Endometrial microvascular endothelial cells (primary cell): ENCODE measurements at regions not wholly inside any gene's neighbourhood (a gene's known extent, or its start where the extent isn't known, plus 50 kb on each side); places are given as distances from the start of the nearest gene placed in this dataset.

Source experiments
- in situ Hi-C: cut with HindIII; loops from 2 replicates; pipeline ENCODE4 v1.10.0; 2017; ENCODE audit warnings: low sequenced_read_pairs, low pct_unique_long_range_greater_than_20kb; ENCODE audit errors: inconsistent ontology term

DNA sequence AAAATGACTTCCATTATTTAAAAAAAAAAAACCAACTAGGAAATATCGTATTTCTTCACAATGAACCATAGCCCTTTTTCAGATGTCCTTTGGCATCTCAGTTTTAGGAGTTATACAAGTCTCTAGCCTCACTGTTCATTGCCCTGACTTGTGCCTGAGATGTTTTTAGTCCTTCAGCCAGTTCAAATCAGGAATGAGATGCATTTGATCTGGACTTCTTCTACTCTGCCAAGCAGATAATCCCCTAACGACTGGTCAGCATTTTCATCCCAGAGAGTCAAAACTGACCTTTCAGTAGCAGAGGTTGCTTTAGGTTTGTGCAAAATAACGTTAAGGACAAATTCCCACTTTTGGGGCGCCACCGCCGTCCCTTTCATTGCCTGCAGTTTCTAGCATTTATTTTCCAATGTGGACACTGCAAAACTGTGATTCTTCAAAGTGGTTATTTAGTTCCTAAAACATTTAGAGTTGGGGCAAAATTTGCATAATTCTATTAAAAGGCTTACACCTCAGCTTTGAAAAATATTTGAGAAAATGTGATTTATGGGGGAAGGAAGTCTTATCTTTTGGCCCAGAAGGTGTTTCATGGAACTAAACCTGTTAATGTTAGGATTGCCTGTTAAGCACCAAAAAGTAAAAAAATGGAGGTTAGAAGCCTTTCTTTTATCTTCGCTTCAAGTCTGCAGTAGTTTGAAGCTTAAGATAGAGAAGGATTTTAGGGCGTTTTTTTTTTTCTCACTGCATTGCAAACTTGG is 152.0 kb upstream of the SGK1 start:
- in situ Hi-C loops: no loop called here

DNA sequence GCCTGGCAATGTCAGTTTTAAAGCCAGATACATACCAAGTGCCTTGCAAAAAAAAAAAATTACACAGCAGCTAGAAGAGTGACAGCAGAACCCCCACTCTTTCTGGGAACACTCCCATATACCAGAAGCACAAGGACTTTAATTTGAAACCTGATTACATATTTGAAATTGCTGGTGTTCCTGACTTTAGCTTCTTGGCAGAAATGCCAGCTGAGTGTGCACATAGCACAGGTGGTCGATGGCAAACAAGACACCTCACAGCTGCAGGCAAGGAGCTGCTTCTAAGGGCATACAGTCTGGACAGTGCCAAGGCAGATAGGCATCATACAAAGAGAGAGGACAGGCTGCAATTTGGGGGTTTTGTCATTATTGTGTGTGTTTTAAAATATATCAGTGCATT is 150.7 kb upstream of the SGK1 start:
- in situ Hi-C loops: no loop called here

DNA sequence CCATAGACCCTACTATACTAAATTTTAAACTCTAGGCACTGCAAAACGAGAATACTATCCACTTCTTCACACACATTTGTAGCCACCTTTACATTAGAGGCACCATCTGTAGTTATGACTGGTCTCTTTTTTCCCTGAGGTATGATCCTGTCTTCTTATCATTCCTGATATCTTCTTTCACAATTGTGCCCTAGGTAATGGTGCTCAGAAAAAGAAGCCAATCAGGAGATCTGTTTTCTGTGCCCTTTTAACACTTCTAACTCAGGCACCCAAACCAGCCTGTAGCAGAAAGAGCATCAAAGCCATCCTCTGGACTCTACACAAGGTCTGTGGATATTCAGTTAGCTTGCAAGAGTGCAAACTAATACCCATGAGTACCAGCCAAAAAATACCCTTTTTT is 149.7 kb upstream of the SGK1 start:
- in situ Hi-C loops: no loop called here

DNA sequence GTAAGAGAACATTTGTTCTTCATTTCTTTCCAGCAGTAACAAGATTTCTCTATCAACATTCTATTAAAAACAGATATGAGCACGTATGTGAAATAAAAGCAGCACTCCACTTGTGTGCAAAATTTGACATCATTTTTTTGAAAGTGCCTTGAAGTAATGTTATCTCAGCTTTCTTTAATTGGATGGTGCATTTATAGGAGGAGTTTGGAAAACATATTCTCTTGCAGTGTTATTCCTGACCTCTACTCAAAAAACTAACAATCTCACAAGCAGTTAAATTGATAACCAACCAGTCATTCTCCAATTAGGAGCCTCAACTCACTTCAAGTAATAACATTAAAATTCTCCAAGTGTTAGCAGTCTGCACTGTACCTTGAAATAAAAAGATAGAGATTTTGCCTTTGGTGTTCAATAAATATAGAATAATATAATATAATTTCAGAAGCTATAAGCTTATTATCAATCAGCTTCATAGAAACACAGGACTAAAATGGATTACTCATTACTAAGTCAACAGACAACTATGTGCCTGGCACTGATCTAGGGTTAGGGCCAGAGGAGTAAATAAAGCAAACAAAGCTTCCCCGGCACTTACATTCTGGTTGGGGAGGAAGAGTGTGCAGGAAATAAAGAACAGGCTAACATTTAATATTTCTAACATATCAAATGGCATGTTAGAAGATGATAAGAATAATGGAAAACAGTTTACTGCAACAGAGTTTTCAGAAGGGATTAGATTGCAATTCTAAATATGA is 149.0 kb upstream of the SGK1 start:
- in situ Hi-C loops: no loop called here

DNA sequence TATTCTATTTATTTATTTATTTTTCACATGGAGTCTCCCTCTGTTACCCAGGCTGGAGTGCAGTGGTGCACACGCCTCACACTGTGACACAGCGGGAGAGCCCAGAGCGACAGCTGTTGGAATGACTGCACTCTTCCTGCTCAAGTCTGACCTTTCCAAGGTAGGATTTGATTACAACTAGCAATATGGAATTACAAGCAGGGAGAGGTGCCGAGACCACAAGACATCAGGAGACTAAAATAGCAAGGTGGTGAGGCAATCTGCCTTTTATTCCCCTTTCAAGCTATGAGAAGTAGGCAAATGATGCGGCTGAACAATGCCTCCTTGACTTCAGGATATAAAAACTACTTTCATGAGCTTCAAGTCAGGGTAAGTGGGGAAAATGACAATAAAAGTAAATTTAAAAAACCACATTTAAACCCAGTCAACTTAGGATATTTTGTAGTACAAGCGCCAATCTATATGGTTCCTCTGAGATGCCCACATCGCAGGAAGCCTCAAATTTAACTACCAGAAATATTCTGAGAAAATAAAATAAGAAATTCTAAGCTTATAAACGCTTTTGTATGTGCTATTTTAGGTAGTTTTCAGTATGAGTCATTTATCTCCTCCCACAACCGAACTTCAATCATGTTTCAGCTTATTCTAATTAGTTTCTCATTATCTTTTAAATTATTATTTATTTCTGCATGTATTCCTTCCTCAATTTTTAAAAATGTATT is 146.9 kb upstream of the SGK1 start:
- in situ Hi-C loops: no loop called here

DNA sequence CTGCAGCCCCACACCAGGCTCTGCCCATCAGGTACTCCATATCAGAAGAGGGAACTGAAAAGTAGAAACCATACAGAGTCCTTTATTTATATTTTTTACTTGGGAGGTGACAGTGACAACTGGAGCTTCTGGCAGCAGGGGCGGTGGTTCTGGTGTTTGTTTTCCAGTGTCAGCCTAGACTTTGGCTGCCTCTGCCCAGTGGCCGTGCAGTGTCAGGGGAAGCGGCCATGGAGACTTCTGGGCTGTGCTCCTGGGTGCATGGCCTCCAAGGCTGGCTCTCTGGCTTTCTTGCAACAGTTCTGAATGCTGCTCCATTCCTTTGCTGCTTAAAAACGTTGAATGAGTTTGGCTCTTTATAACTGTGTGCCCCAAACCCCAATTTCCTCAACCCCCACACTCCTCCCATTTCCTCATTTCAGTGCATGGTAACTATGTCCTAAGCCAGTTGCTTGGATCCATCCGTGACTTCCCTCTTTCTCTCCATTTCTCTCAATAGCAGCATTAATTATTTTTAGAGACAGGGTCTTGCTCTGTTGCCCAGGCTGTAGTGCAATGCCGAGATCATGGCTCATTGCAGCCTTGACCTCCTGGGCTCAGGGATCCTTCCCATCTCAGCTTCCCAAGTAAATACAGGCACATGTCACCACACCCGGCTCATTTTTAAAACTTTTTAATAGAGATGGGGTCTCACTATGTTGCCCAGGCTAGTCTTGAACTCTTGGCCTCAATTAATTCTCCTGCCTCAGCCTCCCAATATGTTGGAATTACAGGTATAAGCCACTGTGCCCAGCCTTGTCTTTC is 141.1 kb upstream of the SGK1 start:
- in situ Hi-C loops: no loop called here

DNA sequence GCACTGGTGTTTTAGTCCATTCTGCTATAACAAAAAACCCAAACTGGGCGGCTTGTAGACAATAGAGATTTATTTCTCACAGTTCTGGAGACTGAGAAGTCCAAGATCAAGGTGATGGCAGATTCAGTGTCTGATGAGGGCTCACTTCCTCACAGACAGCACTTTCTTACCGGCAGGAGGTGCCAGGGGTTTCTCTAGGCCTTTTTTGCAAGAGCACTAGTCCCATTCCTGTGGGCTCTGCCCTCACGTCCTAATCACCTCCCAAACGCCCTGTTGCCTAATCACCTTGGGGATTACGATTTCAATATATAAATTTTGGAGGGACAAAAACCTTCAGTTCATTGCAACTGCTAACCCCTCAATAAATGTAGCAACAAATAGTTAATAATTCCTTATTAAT is 140.0 kb upstream of the SGK1 start:
- in situ Hi-C loops: no loop called here

DNA sequence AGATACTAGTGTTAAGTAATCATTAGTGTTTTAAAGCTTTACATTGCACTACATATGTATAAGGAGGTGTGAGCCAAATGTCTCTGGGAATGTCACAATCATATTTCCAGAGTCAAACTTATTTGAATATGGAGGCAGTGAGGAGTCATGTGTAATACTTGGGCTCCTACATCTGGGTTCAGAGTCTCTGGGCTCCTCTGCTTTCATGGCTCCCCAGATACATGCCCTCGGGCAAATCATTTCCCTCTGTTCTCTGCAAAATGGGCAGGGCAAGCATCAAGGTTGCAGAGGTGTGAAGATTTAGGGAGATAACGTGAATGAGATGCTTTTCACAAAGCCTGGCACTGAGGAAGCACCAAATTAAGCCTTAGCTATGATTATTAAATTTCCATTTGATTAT is 138.3 kb upstream of the SGK1 start:
- in situ Hi-C loops: no loop called here

DNA sequence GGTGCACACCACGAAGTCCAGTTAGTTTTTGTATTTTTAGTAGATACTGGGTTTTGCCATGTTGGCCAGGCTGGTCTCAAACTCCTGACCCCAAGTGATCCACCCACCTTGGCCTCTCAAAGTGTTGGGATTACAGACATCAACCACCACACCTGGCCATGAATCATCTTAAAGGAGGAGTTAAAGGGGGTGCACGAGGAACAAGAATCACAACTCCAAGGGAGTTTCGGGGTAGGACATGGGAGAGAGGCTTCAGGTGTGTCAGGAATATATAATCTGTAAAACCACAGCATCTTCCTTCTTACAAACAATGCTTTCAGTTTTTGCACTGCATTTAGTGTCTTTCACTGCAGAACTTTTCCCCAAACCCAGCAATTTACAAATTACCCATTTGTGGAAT is 137.4 kb upstream of the SGK1 start:
- in situ Hi-C loops: no loop called here

DNA sequence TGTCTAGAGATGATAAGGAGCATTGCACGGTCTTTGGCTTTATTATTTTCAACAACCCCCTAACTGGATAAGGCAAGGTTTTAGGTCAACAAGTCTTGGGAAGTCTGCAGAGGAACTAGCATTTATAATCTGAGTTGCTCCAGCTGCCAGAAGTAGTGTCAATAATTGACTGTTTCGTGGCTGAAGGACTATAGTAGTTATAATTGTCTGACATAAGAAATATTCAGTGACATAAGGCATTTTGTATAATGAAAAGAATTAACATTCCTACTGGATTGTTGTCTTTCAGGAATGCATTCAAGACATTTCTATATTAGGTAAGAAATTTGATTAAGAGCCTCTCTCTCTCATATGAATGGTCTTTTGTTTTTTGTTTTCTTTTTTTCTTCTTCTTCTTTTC is 136.9 kb upstream of the SGK1 start:
- in situ Hi-C loops: no loop called here

DNA sequence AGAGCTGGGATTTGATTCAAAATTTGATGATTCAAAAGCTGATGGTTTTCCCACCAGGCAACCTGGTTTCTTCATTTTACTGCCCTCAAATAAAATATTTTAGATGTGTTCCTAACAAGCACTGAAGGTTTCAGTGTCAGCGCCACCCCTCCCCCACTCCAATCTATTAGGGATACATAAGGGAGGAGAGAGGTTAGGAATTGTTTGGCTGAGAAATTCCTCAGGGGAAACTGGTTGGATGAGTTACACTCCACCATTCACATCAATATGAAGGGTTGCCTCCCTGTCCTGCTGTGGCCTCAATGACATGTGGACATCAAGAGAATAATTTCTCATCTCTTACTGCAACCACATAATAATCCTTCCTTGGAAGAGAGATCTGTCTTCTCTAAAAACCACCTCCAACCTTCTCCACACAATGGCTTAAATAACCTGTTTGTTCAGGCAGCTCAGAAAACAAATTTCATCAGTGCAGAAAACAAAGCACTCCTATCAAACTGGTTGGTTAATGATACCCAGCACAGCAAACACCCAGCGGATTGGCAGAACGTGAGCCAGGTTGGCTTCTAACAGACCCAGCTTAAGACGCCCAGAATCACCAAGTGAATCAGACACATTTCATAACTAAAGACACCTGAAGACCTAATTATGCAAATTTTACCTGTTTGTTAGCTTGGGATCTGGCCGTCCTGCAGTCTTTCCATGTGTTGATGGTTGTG is 136.0 kb upstream of the SGK1 start:
- in situ Hi-C loops: no loop called here

DNA sequence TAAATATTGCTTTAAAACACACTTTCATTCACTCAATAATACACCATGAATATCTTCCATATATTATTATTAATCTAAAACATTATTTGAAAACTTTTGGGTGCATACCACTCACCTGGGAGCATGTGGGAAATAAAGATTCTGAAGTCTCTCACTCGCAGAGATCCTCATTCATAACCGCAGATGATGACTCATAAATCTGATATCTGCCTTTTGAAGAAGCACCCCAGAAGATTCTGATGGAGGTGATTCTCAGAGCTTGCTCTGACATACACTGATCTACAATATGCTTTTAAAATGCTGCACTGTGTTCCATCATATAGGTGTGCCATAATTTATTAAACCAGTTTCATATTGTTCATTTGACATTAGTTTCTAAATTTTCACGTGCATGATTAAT is 135.0 kb upstream of the SGK1 start:
- in situ Hi-C loops: no loop called here

DNA sequence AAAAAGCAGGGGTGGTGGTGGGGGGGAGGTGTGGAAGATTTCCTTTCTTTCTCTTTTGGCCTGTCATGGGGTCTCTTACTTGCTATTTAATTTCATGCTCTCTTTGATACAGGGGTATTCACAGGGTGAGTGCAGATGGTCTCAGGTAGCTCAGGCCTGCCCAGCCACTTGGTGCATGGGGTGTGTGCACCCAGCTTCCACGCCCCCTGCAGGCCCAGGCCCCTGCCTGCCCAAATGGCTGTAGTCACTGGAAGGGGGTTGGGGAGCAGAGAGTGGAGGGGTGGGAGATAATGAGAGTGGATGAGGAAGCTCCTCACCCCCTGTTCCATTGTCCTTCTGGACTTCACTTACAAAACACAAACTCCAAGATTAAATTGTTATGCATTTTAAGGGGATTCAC is 133.6 kb upstream of the SGK1 start:
- in situ Hi-C loops: no loop called here

DNA sequence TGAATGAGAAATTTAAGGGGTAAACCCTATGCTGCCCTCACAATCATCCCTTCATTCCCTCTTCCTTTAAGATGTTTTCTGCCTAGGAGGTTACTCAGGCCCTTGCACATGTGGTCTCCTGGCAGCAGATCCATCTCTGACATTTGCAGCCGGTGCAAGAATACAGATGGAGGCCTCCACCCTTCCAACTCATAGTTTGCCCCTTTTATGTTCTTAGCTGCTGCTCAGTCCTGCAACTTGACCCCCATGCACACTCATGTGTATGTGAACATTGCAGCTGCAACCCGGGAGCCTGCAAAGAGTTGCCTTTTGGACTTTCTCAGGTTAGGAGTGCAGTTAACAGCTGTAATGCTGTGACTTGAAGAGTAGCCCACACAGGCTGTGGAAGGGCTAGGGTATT is 131.9 kb upstream of the SGK1 start:
- in situ Hi-C loops: no loop called here

DNA sequence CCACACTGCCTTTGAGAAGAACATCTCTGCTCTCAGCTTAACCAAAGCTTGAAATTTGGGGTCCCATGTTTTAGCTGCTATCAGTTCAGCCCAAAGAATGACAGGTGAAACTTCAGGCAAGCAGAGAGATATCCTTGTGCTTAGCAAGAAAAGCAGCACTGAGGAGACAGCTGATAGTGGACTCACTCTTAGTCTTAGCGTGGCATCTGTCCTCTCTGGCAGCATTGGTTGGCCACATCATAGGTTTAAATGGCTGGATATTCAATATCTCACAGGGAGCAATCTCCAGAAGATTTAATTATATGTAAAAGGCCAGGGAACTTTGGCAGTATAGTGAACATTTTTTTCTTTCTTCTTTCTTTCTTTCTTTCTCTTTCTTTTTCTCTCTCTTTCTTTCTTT is 131.1 kb upstream of the SGK1 start:
- in situ Hi-C loops: no loop called here

DNA sequence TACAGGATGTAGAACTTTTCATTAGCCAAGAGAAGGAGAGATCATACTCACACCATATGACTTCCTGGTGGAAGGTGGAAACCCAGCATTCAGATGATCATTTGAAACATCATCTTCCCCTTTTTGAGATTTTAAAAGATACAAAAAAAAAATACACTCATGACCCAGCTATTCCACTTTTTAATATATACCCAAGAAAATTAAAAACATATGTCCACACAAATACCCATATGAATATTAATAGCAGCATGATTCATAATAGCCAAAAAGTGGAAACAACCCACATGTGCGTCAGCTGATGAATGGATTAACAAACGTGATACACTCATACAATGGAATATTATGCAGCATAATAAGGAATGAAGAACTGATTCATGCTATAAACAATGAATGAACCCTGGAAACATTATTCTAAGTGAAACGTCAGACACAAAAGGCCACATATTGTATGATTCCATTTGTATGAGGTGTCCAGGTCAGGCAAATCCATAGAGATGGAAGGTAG is 130.0 kb upstream of the SGK1 start:
- in situ Hi-C loops: no loop called here

DNA sequence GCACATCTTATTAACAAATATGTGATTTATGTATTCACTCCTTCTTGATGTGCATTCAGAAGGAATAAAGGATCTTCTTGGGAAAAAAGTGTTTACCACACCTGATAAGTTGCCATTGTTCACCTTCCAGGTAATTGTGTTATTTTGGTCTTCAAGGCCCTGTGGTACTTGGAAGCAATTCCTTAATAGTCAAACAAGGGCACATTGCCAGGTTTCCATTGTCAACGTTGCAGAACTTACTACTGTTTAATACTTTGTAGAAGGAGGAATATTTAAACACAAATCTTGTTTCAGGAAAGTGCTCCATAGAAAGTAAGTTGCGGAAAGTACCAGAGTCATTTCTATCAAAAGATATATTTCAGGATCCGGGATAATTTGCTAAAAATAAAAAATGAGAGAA is 129.5 kb upstream of the SGK1 start:
- in situ Hi-C loops: no loop called here

DNA sequence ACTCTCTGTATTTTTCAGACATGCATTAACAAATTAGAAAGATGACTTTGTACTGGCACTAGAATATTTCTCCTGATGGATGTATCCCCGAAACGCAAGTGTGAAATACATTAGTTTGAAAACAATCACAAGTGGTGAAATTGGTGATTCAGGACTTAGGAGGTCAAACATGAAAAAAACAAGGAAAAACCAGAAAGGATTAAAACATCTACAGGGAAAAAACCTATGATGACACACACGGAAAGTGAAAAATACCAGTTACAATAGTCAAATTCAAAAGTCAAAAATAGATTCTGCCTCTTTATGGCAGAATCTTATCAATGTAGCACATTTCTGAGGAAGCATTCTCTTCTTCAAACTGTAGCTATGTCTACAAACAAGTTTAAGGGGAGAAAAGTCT is 129.0 kb upstream of the SGK1 start:
- in situ Hi-C loops: no loop called here
